A549 (cell line): ENCODE measurements at regions not wholly inside any gene's neighbourhood (a gene's known extent, or its start where the extent isn't known, plus 50 kb on each side); places are given as distances from the start of the nearest gene placed in this dataset.

Experiments
- ATAC-seq, 2 experiments: fragments of 200-7000 bp in 1 of 2; fragments of >200 bp in 1 of 2; cut with Nextera tagmentation in 1 of 2; cut with Tn5 transposase in 1 of 2; 3 replicates each; pipeline versions ENCODE4 v1.8.0 to v1.9.1; 2018 to 2020; ENCODE audit warnings: mild to moderate bottlenecking in 1 of 2, moderate library complexity in 1 of 2
- CTCF ChIA-PET: fragments of 300-600 bp; sonication (Branson Sonifier 250); formaldehyde crosslinking; extraction: SDS; loops from one replicate; lab custom pipeline; 2021; ENCODE audit warnings: antibody characterized with exemption, inconsistent platforms; lab: Yijun Ruan, JAX
- POLR2A ChIA-PET: fragments of 350-600 bp; formaldehyde crosslinking; extraction: SDS; loops from one replicate; lab custom pipeline; 2021; ENCODE audit warnings: antibody characterized with exemption, inconsistent platforms; lab: Yijun Ruan, JAX
- DNase-seq, 2 experiments: peaks; one replicate each; pipeline versions ENCODE4 v3.0.0 to v3.0.0-alpha.2; 2011 to 2016; ENCODE audit warnings: low read depth in 1 of 2, low spot score in 1 of 2
- FAIRE-seq: peaks from 2 replicates; lab custom pipeline; 2011; peaks lifted over from hg19 to GRCh38; lab: Jason Lieb, UNC
- H3K27ac ChIP-seq, 2 experiments: fragments of >200 bp; sonication (Bioruptor Twin); formaldehyde crosslinking; 3 replicates each; pipeline ENCODE4 v1.5.1; 2016 to 2017
- H3K4me1 ChIP-seq: fragments of >200 bp; sonication (Bioruptor Twin); formaldehyde crosslinking; 3 replicates; pipeline ENCODE4 v1.6.1; 2016
- H3K4me2 ChIP-seq: fragments of >200 bp; sonication (Bioruptor Twin); formaldehyde crosslinking; 3 replicates; pipeline ENCODE4 v1.6.1; 2016
- H3K4me3 ChIP-seq: fragments of >200 bp; sonication (Bioruptor Twin); formaldehyde crosslinking; 3 replicates; pipeline ENCODE4 v1.5.1; 2016
- H3K9me3 ChIP-seq: fragments of >200 bp; sonication (Bioruptor Twin); formaldehyde crosslinking; 3 replicates; pipeline ENCODE4 v1.6.1; 2016
- ATOH8 ChIP-seq: fragments of 250-450 bp; sonication (Bioruptor Pico); IDR thresholded peaks from 2 replicates; pipeline ENCODE4 v1.5.0; 2020; ENCODE audit warnings: low read depth, mild to moderate bottlenecking, moderate library complexity
- CBX2 ChIP-seq: fragments of 200-600 bp; sonication (generic); IDR thresholded peaks from 2 replicates; pipeline ENCODE4 v1.6.1; 2016; ENCODE audit warnings: low read depth, mild to moderate bottlenecking, borderline replicate concordance
- CHD2 ChIP-seq: fragments of 150-350 bp; IDR thresholded peaks from 2 replicates; pipeline ENCODE4 v1.6.1; 2014; ENCODE audit warnings: low read length; ENCODE audit not compliant: partially characterized antibody
- CHD4 ChIP-seq: fragments of 200-600 bp; sonication (generic); IDR thresholded peaks from 2 replicates; pipeline ENCODE4 v1.6.1; 2016; ENCODE audit warnings: antibody characterized with exemption, mild to moderate bottlenecking, borderline replicate concordance
- E2F6 ChIP-seq: IDR thresholded peaks from 2 replicates; pipeline ENCODE4 v1.6.1; 2012; ENCODE audit warnings: low read depth, borderline replicate concordance
- EHF ChIP-seq: fragments of 250-450 bp; sonication (Bioruptor Pico); IDR thresholded peaks from 2 replicates; pipeline ENCODE4 v1.5.0; 2020; ENCODE audit warnings: mild to moderate bottlenecking
- EHMT2 ChIP-seq: fragments of 200-600 bp; sonication (generic); IDR thresholded peaks from 2 replicates; pipeline ENCODE4 v1.6.1; 2016; ENCODE audit warnings: antibody characterized with exemption, low read depth, mild to moderate bottlenecking, moderate library complexity
- EP300 ChIP-seq, 2 experiments: fragments of >200 bp; sonication (Bioruptor Twin); formaldehyde crosslinking; IDR thresholded peaks; 2 replicates in 1 of 2; 3 replicates in 1 of 2; pipeline ENCODE4 v1.6.1; 2016 to 2017
- FOSB ChIP-seq: fragments of 250-450 bp; sonication (Bioruptor Pico); IDR thresholded peaks from 2 replicates; pipeline ENCODE4 v1.5.0; 2020; ENCODE audit warnings: mild to moderate bottlenecking, moderate library complexity
- GATA3 ChIP-seq: IDR thresholded peaks from 2 replicates; pipeline ENCODE4 v1.6.1; 2012; ENCODE audit warnings: borderline replicate concordance
- HEYL ChIP-seq: fragments of 250-450 bp; sonication (Bioruptor Pico); IDR thresholded peaks from 2 replicates; pipeline ENCODE4 v1.8.0; 2021; ENCODE audit warnings: mild to moderate bottlenecking, moderate library complexity
- HMGXB4 ChIP-seq: fragments of 250-450 bp; sonication (Bioruptor Pico); IDR thresholded peaks from 2 replicates; pipeline ENCODE4 v1.5.0; 2021; ENCODE audit warnings: mild to moderate bottlenecking, moderate library complexity, borderline replicate concordance
- KDM1A ChIP-seq: fragments of 200-600 bp; sonication (generic); IDR thresholded peaks from 2 replicates; pipeline ENCODE4 v1.6.1; 2016; ENCODE audit warnings: low read depth, mild to moderate bottlenecking
- KDM5A ChIP-seq: fragments of 200-600 bp; sonication (generic); IDR thresholded peaks from 2 replicates; pipeline ENCODE4 v1.6.1; 2016; ENCODE audit warnings: antibody characterized with exemption, mild to moderate bottlenecking
- MAFK ChIP-seq: fragments of 450-650 bp; IDR thresholded peaks from 2 replicates; pipeline ENCODE4 v1.6.1; 2014; ENCODE audit not compliant: partially characterized antibody
- MAZ ChIP-seq: fragments of 150-350 bp; IDR thresholded peaks from 2 replicates; pipeline ENCODE4 v1.6.1; 2014; ENCODE audit warnings: antibody characterized with exemption, low read depth, low read length, borderline replicate concordance
- NPAS2 ChIP-seq: fragments of 250-450 bp; sonication (Bioruptor Pico); IDR thresholded peaks from 2 replicates; pipeline ENCODE4 v1.8.0; 2022; ENCODE audit warnings: mild to moderate bottlenecking, moderate library complexity, borderline replicate concordance
- NR3C1 ChIP-seq: fragments of >200 bp; sonication (Bioruptor Twin); formaldehyde crosslinking; IDR thresholded peaks from 3 replicates; pipeline ENCODE4 v1.6.1; 2017
- POLR2AphosphoS2 ChIP-seq: conservative IDR thresholded peaks from 2 replicates; pipeline ENCODE4 v1.6.1; 2012; ENCODE audit warnings: low read length, improper control_type of control experiment, inconsistent platforms
- RAD21 ChIP-seq, 2 experiments: fragments of >200 bp in 1 of 2; sonication (Bioruptor Twin) in 1 of 2; formaldehyde crosslinking in 1 of 2; IDR thresholded peaks in 1 of 2; conservative IDR thresholded peaks in 1 of 2; 2 replicates in 1 of 2; 3 replicates in 1 of 2; pipeline ENCODE4 v1.6.1; 2012 to 2018; ENCODE audit warnings: inconsistent platforms in 1 of 2
- RARB ChIP-seq: fragments of 250-450 bp; sonication (Bioruptor Pico); IDR thresholded peaks from 2 replicates; pipeline ENCODE4 v1.8.0; 2021; ENCODE audit warnings: mild to moderate bottlenecking, moderate library complexity
- RFX5 ChIP-seq: fragments of 450-650 bp; IDR thresholded peaks from 2 replicates; pipeline ENCODE4 v1.7.1; 2014; ENCODE audit warnings: antibody characterized with exemption, mild to moderate bottlenecking, moderate library complexity
- RNF2 ChIP-seq: fragments of 200-600 bp; sonication (generic); IDR thresholded peaks from 2 replicates; pipeline ENCODE4 v1.6.1; 2016; ENCODE audit warnings: low read depth, mild to moderate bottlenecking, antibody characterized with exemption, moderate library complexity, borderline replicate concordance
- SMC3 ChIP-seq: fragments of >200 bp; sonication (Bioruptor Twin); formaldehyde crosslinking; IDR thresholded peaks from 3 replicates; pipeline ENCODE4 v1.6.1; 2018; ENCODE audit warnings: inconsistent platforms
- ZC3H11A ChIP-seq: fragments of 450-650 bp; IDR thresholded peaks from 2 replicates; pipeline ENCODE4 v1.6.1; 2014; ENCODE audit warnings: antibody characterized with exemption, mild to moderate bottlenecking
- ZFP36 ChIP-seq: fragments of 450-650 bp; IDR thresholded peaks from 2 replicates; pipeline ENCODE4 v1.6.1; 2014; ENCODE audit warnings: borderline replicate concordance; ENCODE audit not compliant: partially characterized antibody
- ZNF302 ChIP-seq: fragments of 250-450 bp; sonication (Bioruptor Pico); IDR thresholded peaks from 2 replicates; pipeline ENCODE4 v1.9.0; 2021; ENCODE audit warnings: inconsistent platforms, mild to moderate bottlenecking, moderate library complexity
- WGBS: methylation state at CpG from one replicate; pipeline ENCODE4 v1.1.6; 2017; ENCODE audit errors: missing lambda C conversion rate; 5-methylcytosine and 5-hydroxymethylcytosine counted together
- TF ChIP-seq, protein P1 (sequence below): fragments of 450-650 bp; IDR thresholded peaks from 2 replicates; pipeline ENCODE4 v1.6.1; 2014; ENCODE audit warnings: antibody characterized with exemption

DNA sequence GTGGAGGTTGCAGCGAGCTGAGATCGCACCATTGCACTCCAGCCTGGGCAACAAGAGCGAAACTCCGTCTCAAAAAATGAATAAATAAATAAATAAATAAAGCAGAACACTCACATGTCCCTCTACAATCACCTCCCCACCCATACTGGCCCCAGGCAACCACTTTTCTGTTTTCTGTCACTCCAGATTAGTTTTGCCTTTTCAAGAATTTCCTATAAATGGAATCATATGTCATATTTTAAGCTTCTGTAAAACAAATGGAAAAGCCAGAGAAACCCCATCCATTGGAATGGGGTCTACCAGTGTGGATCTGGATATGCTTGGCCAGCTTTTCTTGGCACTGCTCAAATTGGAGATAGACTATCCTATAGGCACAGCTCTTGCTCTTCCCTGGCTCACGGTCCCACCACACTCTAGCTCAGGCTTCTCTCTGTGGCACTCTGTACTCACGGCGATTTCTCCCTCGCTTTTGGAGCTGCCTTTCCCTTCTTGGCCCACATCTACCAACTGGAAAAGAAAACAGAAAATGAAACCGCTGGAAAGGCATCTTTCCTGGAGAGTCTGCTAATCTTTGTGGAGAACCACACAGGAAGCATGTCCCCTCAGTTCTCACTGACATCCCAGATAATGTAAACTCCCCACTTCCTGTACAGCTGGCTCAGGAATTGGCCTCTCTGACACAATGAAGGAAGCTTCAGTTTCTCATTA is 210.1 kb downstream of the JCAD start:
- Histone ChIP-seq H3K4me1 (no peaks in the 10 kb centered on the region), H3K4me3 (no peak overlapping the region), H3K9me3 (0 out of 3 replicates have a peak, but pooled peaks cover 5% of the 10 kb centered on the region), H3K4me2 (no peak overlapping the region), H3K27ac (no peak overlapping the region)
- ATAC-seq, result no peak
- FAIRE-seq, result no peak
- DNase-seq, result no peak
- ChIA-PET CTCF (interaction anchor here (1.0 to 2.9 kb wide), 2 partner anchors 9 to 34 kb away, joined by 3 to 12 read pairs; no protein-coding TSS in a partner anchor), POLR2A (no interaction called here)
- 84% methylated on average over 9 of the region's 9 CpGs for WGBS
- TF ChIP-seq POLR2AphosphoS2 (no peak), SMC3 (no peak), RNF2 (no peak), ZFP36 (no peak), EHMT2 (no peak), MAFK (no peak), NPAS2 (CRISPR knock-in tag) (no peak)

DNA sequence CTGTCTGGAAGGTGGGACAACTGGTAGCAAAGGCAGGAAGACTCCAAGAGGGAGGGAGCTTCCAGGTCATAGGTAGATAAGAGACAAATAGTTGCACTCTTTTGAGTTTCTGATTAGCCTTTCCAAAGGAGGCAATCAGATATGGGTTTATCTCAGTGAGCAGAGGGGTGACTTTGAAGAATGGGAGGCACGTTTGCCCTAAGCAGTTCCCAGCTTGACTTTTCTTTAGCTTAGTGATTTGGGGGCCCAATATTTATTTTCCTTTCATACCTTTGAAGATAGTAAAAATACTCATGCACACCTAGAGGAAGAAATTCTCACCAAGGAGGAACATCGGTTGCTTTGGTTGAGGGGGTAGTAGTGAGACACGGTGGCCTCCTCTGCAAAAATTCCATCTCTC is 212.1 kb upstream of the SVIL start:
- Histone ChIP-seq H3K27ac (no peak overlapping the region), H3K4me2 (no peak overlapping the region), H3K9me3 (0 out of 3 replicates have a peak, but pooled peaks cover 5% of the 10 kb centered on the region), H3K4me1 (peaks cover 5% of the 10 kb centered on the region), H3K4me3 (no peak overlapping the region)
- ChIA-PET POLR2A (no interaction called here), CTCF (interaction anchor here (0.6 to 1.5 kb wide), 2 partner anchors 11 to 111 kb away, joined by 3 read pairs; no protein-coding TSS in a partner anchor)
- 68% methylated on average over 3 of the region's 3 CpGs for WGBS
- no peak for TF ChIP-seq RARB (CRISPR knock-in tag)
- TF ChIP-seq KDM5A, result no peak
- TF ChIP-seq ZC3H11A, result no peak
- TF ChIP-seq ATOH8 (CRISPR knock-in tag), result no peak
- TF ChIP-seq MAFK, result no peak
- TF ChIP-seq HEYL (CRISPR knock-in tag), result no peak
- TF ChIP-seq GATA3, result no peak
- TF ChIP-seq, protein P1, sequence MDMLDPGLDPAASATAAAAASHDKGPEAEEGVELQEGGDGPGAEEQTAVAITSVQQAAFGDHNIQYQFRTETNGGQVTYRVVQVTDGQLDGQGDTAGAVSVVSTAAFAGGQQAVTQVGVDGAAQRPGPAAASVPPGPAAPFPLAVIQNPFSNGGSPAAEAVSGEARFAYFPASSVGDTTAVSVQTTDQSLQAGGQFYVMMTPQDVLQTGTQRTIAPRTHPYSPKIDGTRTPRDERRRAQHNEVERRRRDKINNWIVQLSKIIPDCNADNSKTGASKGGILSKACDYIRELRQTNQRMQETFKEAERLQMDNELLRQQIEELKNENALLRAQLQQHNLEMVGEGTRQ, result no peak
- TF ChIP-seq CHD4, result no peak
- TF ChIP-seq EHMT2, result no peak
- no peak for TF ChIP-seq MAZ
- no peak for FAIRE-seq
- no peak for DNase-seq
- no peak for ATAC-seq

DNA sequence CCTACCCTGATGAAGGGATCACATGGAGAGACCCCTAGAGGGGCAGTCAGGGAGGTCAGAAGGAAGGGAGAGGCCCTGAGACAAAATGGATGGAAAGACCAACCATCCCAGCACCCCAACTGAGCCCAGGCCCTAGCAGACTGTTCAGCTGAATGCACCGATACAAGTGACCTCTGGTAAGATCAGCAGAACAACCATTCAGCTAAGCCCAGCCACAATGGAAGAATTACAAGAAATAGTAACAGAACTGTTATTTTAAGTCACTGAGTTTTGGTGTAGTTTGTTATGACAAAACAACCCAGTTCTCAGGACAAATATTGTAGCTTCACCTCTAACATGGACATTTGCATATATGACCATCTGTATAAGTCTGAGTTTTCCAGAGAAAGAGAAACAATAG is 210.4 kb upstream of the SVIL start:
- H3K27ac ChIP-seq, result no peak overlapping the region
- 87% methylated on average over 1 of the region's 1 CpG for WGBS
- no peak for FAIRE-seq
- TF ChIP-seq CHD2, result no peak
- TF ChIP-seq NR3C1, result no peak
- TF ChIP-seq RAD21 (conservative IDR thresholded peaks at IDR 0.05 in 1 of 2, IDR thresholded peaks at IDR 0.05 in 1 of 2), result no peak
- no peak for TF ChIP-seq EP300 (IDR thresholded peaks at IDR 0.05)
- no peak for TF ChIP-seq E2F6
- TF ChIP-seq FOSB, result no peak
- no peak for TF ChIP-seq HMGXB4
- no peak for TF ChIP-seq EHF
- TF ChIP-seq ZNF302, result no peak
- TF ChIP-seq HEYL (CRISPR knock-in tag), result no peak
- no peak for TF ChIP-seq CBX2
- TF ChIP-seq KDM1A, result no peak
- TF ChIP-seq CHD4, result no peak
- no peak for TF ChIP-seq SMC3
- TF ChIP-seq RFX5, result no peak
- DNase-seq, result no peak
- H3K4me2 ChIP-seq, result no peak overlapping the region
- no peak for ATAC-seq
- ChIA-PET CTCF (interaction anchor here (0.6 to 1.8 kb wide), 2 partner anchors 13 to 133 kb away, joined by 4 to 5 read pairs; no protein-coding TSS in a partner anchor), POLR2A (no interaction called here)
- H3K9me3 ChIP-seq, result 0 out of 3 replicates have a peak, but pooled peaks cover 5% of the 10 kb centered on the region
- H3K4me1 ChIP-seq, result peaks cover 8% of the 10 kb centered on the region
- no peak overlapping the region for H3K4me3 ChIP-seq
